ENCODE measurements at regions not wholly inside any gene's neighbourhood (a gene's known extent, or its start where the extent isn't known, plus 50 kb on each side); places are given as distances from the start of the nearest gene placed in this dataset.

- TF ChIP-seq, protein P1, sequence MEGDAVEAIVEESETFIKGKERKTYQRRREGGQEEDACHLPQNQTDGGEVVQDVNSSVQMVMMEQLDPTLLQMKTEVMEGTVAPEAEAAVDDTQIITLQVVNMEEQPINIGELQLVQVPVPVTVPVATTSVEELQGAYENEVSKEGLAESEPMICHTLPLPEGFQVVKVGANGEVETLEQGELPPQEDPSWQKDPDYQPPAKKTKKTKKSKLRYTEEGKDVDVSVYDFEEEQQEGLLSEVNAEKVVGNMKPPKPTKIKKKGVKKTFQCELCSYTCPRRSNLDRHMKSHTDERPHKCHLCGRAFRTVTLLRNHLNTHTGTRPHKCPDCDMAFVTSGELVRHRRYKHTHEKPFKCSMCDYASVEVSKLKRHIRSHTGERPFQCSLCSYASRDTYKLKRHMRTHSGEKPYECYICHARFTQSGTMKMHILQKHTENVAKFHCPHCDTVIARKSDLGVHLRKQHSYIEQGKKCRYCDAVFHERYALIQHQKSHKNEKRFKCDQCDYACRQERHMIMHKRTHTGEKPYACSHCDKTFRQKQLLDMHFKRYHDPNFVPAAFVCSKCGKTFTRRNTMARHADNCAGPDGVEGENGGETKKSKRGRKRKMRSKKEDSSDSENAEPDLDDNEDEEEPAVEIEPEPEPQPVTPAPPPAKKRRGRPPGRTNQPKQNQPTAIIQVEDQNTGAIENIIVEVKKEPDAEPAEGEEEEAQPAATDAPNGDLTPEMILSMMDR (conservative IDR thresholded peaks at IDR 0.05; ENCODE audit: low read length), result no peak
- no peak for TF ChIP-seq EZH2phosphoT487 (IDR thresholded peaks at IDR 0.05; ENCODE audit: borderline replicate concordance, low read depth, low read length)
Observed at GRCh38 chr11:82560836-82561235, 172.8 kb downstream of the FAM181B start.
